Transverse colon (tissue), 1 donor: ENCODE measurements at regions not wholly inside any gene's neighbourhood (a gene's known extent, or its start where the extent isn't known, plus 50 kb on each side); places are given as distances from the start of the nearest gene placed in this dataset.

Experiments used
- EP300 ChIP-seq: sonication (generic); formaldehyde crosslinking; IDR thresholded peaks from one replicate; pipeline ENCODE4 v1.6.1; 2017; ENCODE audit warnings: antibody characterized with exemption, low read depth
- POLR2A ChIP-seq: fragments of 450-650 bp; IDR thresholded peaks from one replicate; pipeline ENCODE4 v1.6.1; 2016; ENCODE audit warnings: antibody characterized with exemption, mild to moderate bottlenecking, moderate library complexity

DNA sequence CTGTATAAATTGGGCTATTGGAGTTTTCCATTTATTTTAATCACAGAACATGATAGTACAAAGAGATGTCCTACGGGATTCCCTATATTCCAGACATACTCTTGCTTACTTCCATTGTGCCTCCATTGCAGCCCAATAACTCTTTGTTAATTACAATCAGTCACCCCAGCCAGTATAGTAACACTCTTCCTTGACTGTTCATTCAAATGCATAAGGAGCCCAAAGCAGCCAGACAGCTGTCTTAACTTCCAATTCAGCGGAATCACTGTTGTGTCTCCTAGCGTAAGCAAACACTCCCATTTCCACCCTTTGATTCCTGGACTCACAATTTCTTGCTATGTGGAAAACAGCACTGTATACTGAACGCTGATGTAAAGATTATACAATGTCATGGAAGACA lies 942.3 kb downstream of the TAF11L14 start:
- no peak for TF ChIP-seq POLR2A
- TF ChIP-seq EP300: no peak
